Pancreas (tissue), 10 donors: ENCODE measurements at regions not wholly inside any gene's neighbourhood (a gene's known extent, or its start where the extent isn't known, plus 50 kb on each side); places are given as distances from the start of the nearest gene placed in this dataset.

ENCODE experiments used
- ATAC-seq, 4 donors: fragments of 200-7000 bp; cut with Tn5 transposase; one replicate each; pipeline versions ENCODE4 v1.8.0 to v1.9.1; 2020; ENCODE audit warnings: mild to moderate bottlenecking in 4 of 4, moderate library complexity in 4 of 4
- DNase-seq, 6 donors: peaks; one replicate each; pipeline ENCODE4 v3.0.0-alpha.2; 2020
- FAIRE-seq: peaks from 2 replicates; lab custom pipeline; 2012; peaks lifted over from hg19 to GRCh38; lab: Jason Lieb, UNC
- H3K27ac ChIP-seq, 4 donors: fragments of 200-600 bp; sonication (generic); 1 replicate in 3 of 4; 2 replicates in 1 of 4; pipeline versions ENCODE4 v1.5.0 to v1.8.0; 2020
- H3K27me3 ChIP-seq, 4 donors: fragments of 200-600 bp; one replicate each; pipeline ENCODE4 v1.8.0; 2021
- H3K36me3 ChIP-seq, 3 donors: fragments of 200-600 bp; sonication (generic) in 1 of 3; one replicate each; pipeline versions ENCODE4 v1.5.0 to v1.8.0; 2020 to 2021
- H3K4me1 ChIP-seq, 3 donors: fragments of 200-600 bp; one replicate each; pipeline ENCODE4 v1.8.0; 2021
- H3K4me3 ChIP-seq, 4 donors: fragments of 200-600 bp; sonication (generic) in 2 of 4; one replicate each; pipeline versions ENCODE4 v1.5.0 to v1.8.0; 2020 to 2021
- H3K9me3 ChIP-seq, 4 donors: fragments of 200-600 bp; one replicate each; pipeline ENCODE4 v1.8.0; 2021
- CTCF ChIP-seq, 4 donors: fragments of 200-600 bp; sonication (generic) in 3 of 4; IDR thresholded peaks; one replicate each; pipeline versions ENCODE4 v1.5.0 to v1.8.0; 2021; ENCODE audit warnings: antibody characterized with exemption in 4 of 4
- WGBS, 2 donors: extraction: QIAGEN DNeasy Blood & Tissue Kit; methylation state at CpG; one replicate each; pipeline ENCODE4 v1.1.7; 2013; 5-methylcytosine and 5-hydroxymethylcytosine counted together
- intact Hi-C, 3 donors: fragments of 100-400 bp; cut with DNase I; formaldehyde crosslinking; loops; one replicate each; pipeline versions ENCODE4 v1.11.1 to v1.14.2; 2022
- donor health status: healthy with polysubstance abuse.
- donor health status: DM: no; HTN: no; CAD: no; lungs with moderate emphysema.
- donor health status: DM: no; HTN: no; CAD: no.
- donor health status: control.
- donor health status: control.
- donor health status: Bipolar disorder and iron deficiency.
- donor health status: DM: yes; HTN: yes; CAD: no.
- donor health status: DM: no; HTN: no; CAD: no.
- donor health status: DM: no; HTN: no; CAD: no.
- donor health status: DM: yes; HTN: yes; CAD: no.

- FAIRE-seq, result no peak
- no peak for TF ChIP-seq CTCF (IDR thresholded peaks at IDR 0.05)
Measured at GRCh38 chr7:15915686-15916293, 229.3 kb upstream of the MEOX2 start.

GRCh38 chr7:15914611-15915010 is 228.1 kb upstream of the MEOX2 start:
- no peak for TF ChIP-seq CTCF (IDR thresholded peaks at IDR 0.05)
- no peaks in the 10 kb centered on the region for H3K4me1 ChIP-seq
- no peaks in the 10 kb centered on the region for H3K36me3 ChIP-seq

More at GRCh38 chr7:15915686-15916293, 229.3 kb upstream of the MEOX2 start:
- Histone ChIP-seq H3K36me3 (no peaks in the 10 kb centered on the region), H3K9me3 (no peaks in the 10 kb centered on the region), H3K4me1 (no peaks in the 10 kb centered on the region), H3K27ac (no peak overlapping the region), H3K4me3 (no peak overlapping the region), H3K27me3 (no peaks in the 10 kb centered on the region)
- ATAC-seq (no peak), DNase-seq (no peak)
- intact Hi-C loops, result no loop called here
- WGBS, 2 donors, result 69 to 77% methylated on average over 6 of the region's 6 CpGs

GRCh38 chr7:15906436-15906835 is 220.0 kb upstream of the MEOX2 start:
- ATAC-seq, result no peak
- intact Hi-C loops, result no loop called here
- Histone ChIP-seq H3K36me3 (no peaks in the 10 kb centered on the region), H3K27ac (no peak overlapping the region), H3K4me3 (no peak overlapping the region), H3K9me3 (no peaks in the 10 kb centered on the region), H3K4me1 (no peaks in the 10 kb centered on the region), H3K27me3 (no peaks in the 10 kb centered on the region)
- no peak for TF ChIP-seq CTCF (IDR thresholded peaks at IDR 0.05)
- WGBS, 2 donors, result 50 to 68% methylated on average over 1 of the region's 1 CpG
- no peak for DNase-seq
- no peak for FAIRE-seq

More at GRCh38 chr7:15914611-15915010, 228.1 kb upstream of the MEOX2 start:
- no peak overlapping the region for H3K27ac ChIP-seq
- no peak overlapping the region for H3K4me3 ChIP-seq
- WGBS, 2 donors, result 66 to 69% methylated on average over 2 of the region's 2 CpGs
- intact Hi-C loops, result no loop called here
- FAIRE-seq (no peak), DNase-seq (no peak), ATAC-seq (no peak)
- no peaks in the 10 kb centered on the region for H3K27me3 ChIP-seq
- H3K9me3 ChIP-seq, result no peaks in the 10 kb centered on the region

- Histone ChIP-seq H3K27ac (no peak overlapping the region), H3K9me3 (no peaks in the 10 kb centered on the region), H3K27me3 (no peaks in the 10 kb centered on the region), H3K36me3 (no peaks in the 10 kb centered on the region), H3K4me1 (no peaks in the 10 kb centered on the region), H3K4me3 (no peak overlapping the region)
- ATAC-seq (no peak), FAIRE-seq (peak; percentile 13), DNase-seq (no peak)
- 52 to 69% methylated on average over 8 of the region's 8 CpGs for WGBS, 2 donors
- no peak for TF ChIP-seq CTCF (IDR thresholded peaks at IDR 0.05)
- intact Hi-C loops, result no loop called here
Measured at GRCh38 chr7:15905251-15906040, 219.0 kb upstream of the MEOX2 start.
